ENCODE measurements at regions not wholly inside any gene's neighbourhood (a gene's known extent, or its start where the extent isn't known, plus 50 kb on each side); places are given as distances from the start of the nearest gene placed in this dataset.

DNA sequence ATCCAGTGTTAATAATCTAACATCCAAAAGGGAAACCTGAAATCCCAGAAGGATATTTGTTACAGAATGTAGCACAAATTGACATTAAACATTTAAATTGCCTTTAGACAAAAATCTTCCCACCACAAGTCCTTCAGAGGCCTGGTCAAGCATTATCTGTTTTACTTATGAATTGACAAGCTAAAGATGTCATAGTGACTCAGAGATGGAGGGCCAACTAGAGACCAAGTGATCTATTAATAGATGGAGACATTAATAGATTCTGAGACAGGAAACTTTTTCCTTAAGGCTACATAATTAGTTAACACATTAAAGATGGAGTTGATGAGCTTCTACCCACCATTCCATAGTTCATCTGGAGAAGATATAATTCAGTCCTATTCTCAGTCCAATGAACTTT is 526.2 kb downstream of the IRS1 start:
- TF ChIP-seq, protein P1, sequence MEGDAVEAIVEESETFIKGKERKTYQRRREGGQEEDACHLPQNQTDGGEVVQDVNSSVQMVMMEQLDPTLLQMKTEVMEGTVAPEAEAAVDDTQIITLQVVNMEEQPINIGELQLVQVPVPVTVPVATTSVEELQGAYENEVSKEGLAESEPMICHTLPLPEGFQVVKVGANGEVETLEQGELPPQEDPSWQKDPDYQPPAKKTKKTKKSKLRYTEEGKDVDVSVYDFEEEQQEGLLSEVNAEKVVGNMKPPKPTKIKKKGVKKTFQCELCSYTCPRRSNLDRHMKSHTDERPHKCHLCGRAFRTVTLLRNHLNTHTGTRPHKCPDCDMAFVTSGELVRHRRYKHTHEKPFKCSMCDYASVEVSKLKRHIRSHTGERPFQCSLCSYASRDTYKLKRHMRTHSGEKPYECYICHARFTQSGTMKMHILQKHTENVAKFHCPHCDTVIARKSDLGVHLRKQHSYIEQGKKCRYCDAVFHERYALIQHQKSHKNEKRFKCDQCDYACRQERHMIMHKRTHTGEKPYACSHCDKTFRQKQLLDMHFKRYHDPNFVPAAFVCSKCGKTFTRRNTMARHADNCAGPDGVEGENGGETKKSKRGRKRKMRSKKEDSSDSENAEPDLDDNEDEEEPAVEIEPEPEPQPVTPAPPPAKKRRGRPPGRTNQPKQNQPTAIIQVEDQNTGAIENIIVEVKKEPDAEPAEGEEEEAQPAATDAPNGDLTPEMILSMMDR (IDR thresholded peaks at IDR 0.05): no peak
- no peak for TF ChIP-seq POLR2A (IDR thresholded peaks at IDR 0.05)

Data from testis (tissue), 2 donors.